ENCODE measurements at regions not wholly inside any gene's neighbourhood (a gene's known extent, or its start where the extent isn't known, plus 50 kb on each side); places are given as distances from the start of the nearest gene placed in this dataset.
"Not testable (repeated sequence)": the region's sequence is repeated elsewhere in the genome, so short reads cannot be mapped to it uniquely, and the experiment has no call there.

DNA sequence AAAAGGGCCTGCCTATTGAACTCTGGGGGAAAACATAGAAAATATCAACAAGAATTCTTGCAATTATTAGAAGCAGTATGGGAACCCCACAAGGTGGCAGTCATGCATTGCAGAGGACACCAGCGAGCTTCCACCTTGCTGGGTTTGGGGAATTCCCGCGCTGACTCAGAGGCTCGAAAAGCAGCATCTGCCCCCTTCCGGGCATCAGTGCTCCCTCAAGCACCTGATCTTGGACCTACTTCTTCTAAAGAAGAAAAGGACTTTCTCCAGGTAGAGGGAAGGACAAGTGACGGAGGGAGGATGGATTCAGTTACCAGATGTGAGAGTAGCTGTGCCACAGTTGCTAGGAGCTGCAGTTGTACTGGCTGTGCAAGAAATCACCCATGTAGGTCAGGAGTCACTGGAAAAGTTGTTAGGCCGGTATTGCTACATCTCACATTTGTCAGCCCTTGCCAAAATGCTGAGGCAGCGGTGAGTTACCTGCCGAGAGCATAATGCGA, 415.7 kb downstream of the DIRAS2 start:
- not testable (repeated sequence) for H3K27me3 ChIP-seq (ENCODE audit: control insufficient read depth, insufficient read depth, low read length); DNase-seq; H3K36me3 ChIP-seq (replicated peaks; ENCODE audit: control insufficient read depth, insufficient read depth, low read length); H3K4me3 ChIP-seq (ENCODE audit: insufficient read depth, low read depth, low read length)

- DNase-seq; H3K36me3 ChIP-seq (replicated peaks; ENCODE audit: control insufficient read depth, insufficient read depth, low read length); H3K27me3 ChIP-seq (ENCODE audit: control insufficient read depth, insufficient read depth, low read length); H3K4me3 ChIP-seq (ENCODE audit: insufficient read depth, low read depth, low read length): not testable (repeated sequence)
Measured at GRCh38 chr9:90233081-90233480, 409.5 kb downstream of the DIRAS2 start.

GRCh38 chr9:90240541-90240940, 402.1 kb downstream of the DIRAS2 start:
- Histone ChIP-seq H3K27me3 (ENCODE audit: control insufficient read depth, insufficient read depth, low read length) (no peaks in the 10 kb centered on the region), H3K4me3 (ENCODE audit: insufficient read depth, low read depth, low read length) (no peak overlapping the region), H3K36me3 (replicated peaks; ENCODE audit: control insufficient read depth, insufficient read depth, low read length) (no peaks in the 10 kb centered on the region)
- DNase-seq, result no peak

GRCh38 chr9:90245661-90246060, 397.0 kb downstream of the DIRAS2 start:
- H3K27me3 ChIP-seq (ENCODE audit: control insufficient read depth, insufficient read depth, low read length), result no peaks in the 10 kb centered on the region
- no peak overlapping the region for H3K4me3 ChIP-seq (ENCODE audit: insufficient read depth, low read depth, low read length)
- no peak for DNase-seq
- no peaks in the 10 kb centered on the region for H3K36me3 ChIP-seq (replicated peaks; ENCODE audit: control insufficient read depth, insufficient read depth, low read length)

DNA sequence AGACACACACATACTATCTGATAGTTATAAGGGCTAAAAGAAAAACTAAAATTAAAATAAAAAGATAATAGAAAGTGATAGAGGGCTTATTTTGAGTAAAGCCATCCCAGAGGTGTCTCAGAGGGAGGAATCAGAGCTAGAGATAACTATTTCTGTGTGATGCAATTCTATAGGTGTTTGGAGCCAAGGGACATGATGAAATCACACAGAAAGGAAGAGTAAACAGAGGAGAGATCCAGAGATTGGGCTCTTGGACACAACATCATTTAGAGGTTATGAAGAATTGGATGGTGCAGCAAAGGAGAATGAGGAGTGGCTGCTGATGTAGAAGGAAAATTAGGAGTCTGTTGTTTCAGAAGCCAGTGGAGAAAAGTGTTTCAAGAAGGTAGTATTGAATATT, 393.5 kb downstream of the DIRAS2 start:
- no peaks in the 10 kb centered on the region for H3K27me3 ChIP-seq (ENCODE audit: control insufficient read depth, insufficient read depth, low read length)
- H3K36me3 ChIP-seq (replicated peaks; ENCODE audit: control insufficient read depth, insufficient read depth, low read length), result no peaks in the 10 kb centered on the region
- DNase-seq, result no peak
- H3K4me3 ChIP-seq (ENCODE audit: insufficient read depth, low read depth, low read length), result no peak overlapping the region

DNA sequence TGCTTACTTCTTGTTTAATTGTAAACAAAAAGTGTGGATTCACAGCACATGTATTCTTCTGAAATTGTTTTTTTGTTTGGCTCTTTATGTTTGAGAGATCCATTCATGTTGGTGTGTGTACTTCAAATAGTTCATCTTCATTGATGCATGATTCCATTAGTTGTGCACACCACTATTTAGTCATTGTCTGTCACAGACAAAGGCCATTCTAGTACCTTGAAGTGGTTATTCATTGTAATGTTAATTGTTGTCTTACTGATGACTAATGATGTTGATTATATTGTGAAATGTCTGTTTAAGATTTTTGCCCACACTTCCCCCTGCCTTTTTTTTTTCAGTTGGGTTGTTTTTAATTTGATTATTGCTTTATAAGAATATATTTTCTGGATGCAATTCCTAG, 391.3 kb downstream of the DIRAS2 start:
- H3K27me3 ChIP-seq (ENCODE audit: control insufficient read depth, insufficient read depth, low read length), result no peaks in the 10 kb centered on the region
- DNase-seq, result no peak
- no peak overlapping the region for H3K4me3 ChIP-seq (ENCODE audit: insufficient read depth, low read depth, low read length)
- H3K36me3 ChIP-seq (replicated peaks; ENCODE audit: control insufficient read depth, insufficient read depth, low read length), result no peaks in the 10 kb centered on the region

DNA sequence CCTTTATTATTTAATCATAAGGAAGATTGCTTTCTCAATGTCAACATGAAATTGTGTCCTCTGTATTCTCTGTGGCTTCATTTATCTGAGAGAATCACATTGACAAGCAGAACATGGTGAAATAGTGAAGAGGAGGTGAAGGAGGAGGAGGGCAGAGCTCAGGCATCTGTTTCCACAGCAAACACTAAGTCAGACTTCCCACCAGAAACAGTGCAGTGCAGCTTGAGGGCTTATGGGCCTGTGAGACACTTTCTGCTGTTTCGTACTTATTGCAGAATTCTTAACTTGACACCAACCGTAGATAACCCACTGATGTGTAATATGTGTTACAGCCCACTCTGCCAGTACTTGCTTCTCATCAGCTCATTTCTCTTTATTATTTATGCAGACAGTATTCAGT, 386.3 kb downstream of the DIRAS2 start:
- H3K36me3 ChIP-seq (replicated peaks; ENCODE audit: control insufficient read depth, insufficient read depth, low read length), result no peaks in the 10 kb centered on the region
- H3K27me3 ChIP-seq (ENCODE audit: control insufficient read depth, insufficient read depth, low read length), result no peaks in the 10 kb centered on the region
- H3K4me3 ChIP-seq (ENCODE audit: insufficient read depth, low read depth, low read length), result no peak overlapping the region
- DNase-seq, result no peak

- H3K36me3 ChIP-seq (replicated peaks; ENCODE audit: control insufficient read depth, insufficient read depth, low read length), result no peaks in the 10 kb centered on the region
- no peaks in the 10 kb centered on the region for H3K27me3 ChIP-seq (ENCODE audit: control insufficient read depth, insufficient read depth, low read length)
- no peak for DNase-seq
- no peak overlapping the region for H3K4me3 ChIP-seq (ENCODE audit: insufficient read depth, low read depth, low read length)
Measured at GRCh38 chr9:90259311-90260246, 383.0 kb downstream of the DIRAS2 start.

- Histone ChIP-seq H3K36me3 (replicated peaks; ENCODE audit: control insufficient read depth, insufficient read depth, low read length) (no peaks in the 10 kb centered on the region), H3K4me3 (ENCODE audit: insufficient read depth, low read depth, low read length) (no peak overlapping the region), H3K27me3 (ENCODE audit: control insufficient read depth, insufficient read depth, low read length) (no peaks in the 10 kb centered on the region)
- DNase-seq, result no peak
Measured at GRCh38 chr9:90261698-90262097, 380.9 kb downstream of the DIRAS2 start.

DNA sequence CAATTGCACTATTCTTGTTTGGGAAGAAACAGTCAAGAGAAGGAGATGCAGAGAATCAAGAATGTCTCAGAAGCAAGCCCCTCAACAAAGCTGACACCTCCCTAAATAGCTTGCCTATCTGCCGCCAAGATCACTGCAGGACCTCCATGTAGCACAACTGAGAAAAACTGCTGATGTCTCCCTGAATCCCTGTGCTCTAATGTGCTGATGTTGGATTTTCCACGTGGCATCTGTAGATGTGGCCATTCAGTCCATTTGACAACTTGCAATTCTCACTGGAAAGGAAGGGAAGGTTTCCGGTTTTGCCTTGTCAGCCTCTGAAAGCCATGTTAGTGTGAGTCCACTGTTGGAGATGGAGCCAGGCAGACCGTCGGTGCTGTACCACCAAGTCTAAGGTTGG, 374.0 kb downstream of the DIRAS2 start:
- Histone ChIP-seq H3K27me3 (ENCODE audit: control insufficient read depth, insufficient read depth, low read length) (no peaks in the 10 kb centered on the region), H3K4me3 (ENCODE audit: insufficient read depth, low read depth, low read length) (no peak overlapping the region), H3K36me3 (replicated peaks; ENCODE audit: control insufficient read depth, insufficient read depth, low read length) (no peaks in the 10 kb centered on the region)
- DNase-seq, result no peak

GRCh38 chr9:90271707-90272106, 370.9 kb downstream of the DIRAS2 start:
- Histone ChIP-seq H3K4me3 (ENCODE audit: insufficient read depth, low read depth, low read length) (no peak overlapping the region), H3K27me3 (ENCODE audit: control insufficient read depth, insufficient read depth, low read length) (no peaks in the 10 kb centered on the region), H3K36me3 (replicated peaks; ENCODE audit: control insufficient read depth, insufficient read depth, low read length) (no peaks in the 10 kb centered on the region)
- DNase-seq, result no peak

GRCh38 chr9:90274725-90275124, 367.9 kb downstream of the DIRAS2 start:
- peak; percentile 13 for DNase-seq
- no peaks in the 10 kb centered on the region for H3K27me3 ChIP-seq (ENCODE audit: control insufficient read depth, insufficient read depth, low read length)
- H3K36me3 ChIP-seq (replicated peaks; ENCODE audit: control insufficient read depth, insufficient read depth, low read length), result no peaks in the 10 kb centered on the region
- no peak overlapping the region for H3K4me3 ChIP-seq (ENCODE audit: insufficient read depth, low read depth, low read length)

GRCh38 chr9:90285946-90286345, 356.7 kb downstream of the DIRAS2 start:
- Histone ChIP-seq H3K27me3 (ENCODE audit: control insufficient read depth, insufficient read depth, low read length) (no peaks in the 10 kb centered on the region), H3K4me3 (ENCODE audit: insufficient read depth, low read depth, low read length) (no peak overlapping the region), H3K36me3 (replicated peaks; ENCODE audit: control insufficient read depth, insufficient read depth, low read length) (no peaks in the 10 kb centered on the region)
- no peak for DNase-seq

DNA sequence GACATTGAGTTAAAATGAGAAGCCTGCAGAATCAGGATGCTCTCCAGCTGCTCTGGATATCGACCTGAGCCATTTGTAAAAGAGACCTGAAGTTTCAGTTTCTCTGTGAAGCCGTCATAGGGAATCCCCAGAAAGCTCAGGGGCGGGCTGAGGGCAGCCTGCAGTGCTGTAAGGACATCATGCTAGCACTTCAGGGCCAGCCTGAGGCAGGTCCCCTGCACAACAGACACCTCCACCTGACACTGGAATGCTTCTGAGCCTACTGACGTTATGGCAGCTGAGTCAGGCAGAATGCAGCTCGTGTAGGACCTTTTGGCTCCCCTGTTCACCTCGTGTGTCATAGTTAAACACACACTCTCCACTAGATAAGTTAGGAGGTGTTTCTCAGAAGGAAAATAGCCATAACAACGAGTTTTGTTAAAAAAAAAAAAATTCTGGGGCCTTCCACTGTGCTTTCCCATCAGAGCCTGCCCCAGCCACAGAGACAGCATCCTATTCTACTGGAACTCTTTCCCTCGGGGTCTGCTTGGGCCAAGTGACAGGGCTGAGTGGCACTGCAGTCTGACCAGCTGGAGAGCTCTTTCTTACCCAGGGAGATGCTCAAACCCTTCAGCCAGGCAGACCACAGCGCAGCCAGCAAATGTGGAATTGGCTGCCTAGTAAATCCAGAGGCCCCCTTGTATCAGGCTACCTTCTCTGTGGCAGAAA, 354.9 kb downstream of the DIRAS2 start:
- Histone ChIP-seq H3K27me3 (ENCODE audit: control insufficient read depth, insufficient read depth, low read length) (no peaks in the 10 kb centered on the region), H3K4me3 (ENCODE audit: insufficient read depth, low read depth, low read length) (no peak overlapping the region), H3K36me3 (replicated peaks; ENCODE audit: control insufficient read depth, insufficient read depth, low read length) (no peaks in the 10 kb centered on the region)
- DNase-seq, result no peak

- DNase-seq, result no peak
- Histone ChIP-seq H3K27me3 (ENCODE audit: control insufficient read depth, insufficient read depth, low read length) (no peaks in the 10 kb centered on the region), H3K4me3 (ENCODE audit: insufficient read depth, low read depth, low read length) (no peak overlapping the region), H3K36me3 (replicated peaks; ENCODE audit: control insufficient read depth, insufficient read depth, low read length) (no peaks in the 10 kb centered on the region)
Measured at GRCh38 chr9:90288275-90288639, 354.4 kb downstream of the DIRAS2 start.
